COLO668 (cell line): ENCODE measurements at regions not wholly inside any gene's neighbourhood (a gene's known extent, or its start where the extent isn't known, plus 50 kb on each side); places are given as distances from the start of the nearest gene placed in this dataset.

ENCODE experiments used
- DNase-seq: peaks from one replicate; lab custom pipeline; 2025; ENCODE audit not compliant: unreplicated experiment; lab: John Stamatoyannopoulos, UW

DNA sequence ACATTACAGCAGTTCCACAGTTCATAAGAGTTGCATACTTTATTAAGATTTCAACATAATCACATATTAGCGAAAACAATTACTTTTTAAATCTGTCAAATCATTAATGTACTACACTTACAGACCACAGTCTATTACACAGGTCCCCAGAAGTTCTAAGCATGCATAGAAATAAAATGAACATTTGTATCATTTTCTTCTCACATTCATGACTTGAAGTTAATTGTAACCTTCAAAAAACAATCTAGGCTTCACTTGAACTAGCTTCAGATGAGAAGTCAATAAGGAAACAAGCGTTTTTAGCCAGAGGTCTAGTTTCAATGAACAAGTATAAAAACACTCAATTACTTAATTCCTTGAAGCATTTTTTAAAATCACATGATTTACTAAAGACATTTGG is 238.3 kb downstream of the HACE1 start:
- no peak for DNase-seq

DNA sequence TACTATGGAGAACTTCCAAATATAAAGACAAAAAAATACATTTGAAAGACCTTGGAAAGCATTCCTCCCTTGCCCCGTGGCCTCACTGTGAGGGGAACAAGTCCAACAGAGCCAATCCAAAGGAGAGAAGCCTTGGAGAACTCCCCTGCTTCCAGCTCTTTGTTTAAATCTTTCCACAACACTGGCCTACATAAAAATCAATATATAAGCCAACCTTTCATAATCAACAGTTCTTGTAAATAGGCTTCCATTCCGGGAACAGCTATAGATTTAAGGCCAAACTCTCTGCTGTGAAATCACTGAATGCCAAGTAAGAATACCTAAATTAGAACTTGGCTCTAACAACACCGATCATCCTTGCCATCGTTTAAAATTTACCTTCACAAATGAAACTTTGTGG is 242.1 kb downstream of the HACE1 start:
- no peak for DNase-seq

DNA sequence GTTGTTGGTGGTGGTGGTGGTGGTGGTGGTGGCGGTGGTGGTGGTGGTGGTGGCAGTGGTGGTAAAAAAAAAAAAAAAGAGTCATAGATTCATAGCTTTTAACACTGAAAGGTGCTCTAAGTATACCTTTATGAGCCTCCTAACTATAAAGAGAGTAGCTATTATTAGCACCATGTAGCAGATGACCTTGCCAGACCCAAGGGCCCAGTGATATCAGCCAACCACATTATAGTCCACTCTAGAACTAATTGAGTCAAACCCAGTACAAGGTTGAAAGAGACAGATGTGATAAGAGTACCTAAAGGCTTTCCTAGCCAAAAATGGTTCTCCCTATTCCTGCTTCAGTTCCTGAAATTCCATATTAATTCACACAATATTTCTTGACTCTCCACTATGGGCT is 245.3 kb downstream of the HACE1 start:
- no peak for DNase-seq

DNA sequence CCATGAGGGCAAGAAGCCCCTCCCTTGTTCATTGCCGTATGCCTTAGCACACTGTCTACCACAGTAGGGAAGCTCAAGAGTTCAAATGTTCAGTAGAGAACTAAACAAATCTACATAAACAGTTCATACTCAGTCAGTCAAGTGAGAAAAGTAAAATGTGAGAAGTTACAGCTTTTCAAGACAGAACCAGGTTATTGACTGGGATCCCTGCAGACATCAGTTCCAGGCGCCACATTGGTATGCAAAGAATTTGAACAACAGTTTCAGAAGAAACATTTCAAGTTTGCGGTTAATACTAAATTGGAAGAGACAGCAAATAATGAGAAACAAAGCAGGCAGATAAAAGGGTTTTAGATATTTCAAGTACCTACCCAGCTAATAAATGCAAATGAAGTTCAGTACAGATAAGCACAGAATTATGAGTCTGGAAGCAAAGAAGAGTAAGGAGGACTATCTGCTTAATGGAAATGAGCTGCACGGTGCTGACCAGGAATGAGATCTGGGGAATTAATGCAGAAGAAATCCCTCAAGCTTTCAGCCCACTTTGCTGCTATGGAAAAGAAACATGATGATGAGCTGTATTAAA is 246.2 kb downstream of the HACE1 start:
- no peak for DNase-seq

DNA sequence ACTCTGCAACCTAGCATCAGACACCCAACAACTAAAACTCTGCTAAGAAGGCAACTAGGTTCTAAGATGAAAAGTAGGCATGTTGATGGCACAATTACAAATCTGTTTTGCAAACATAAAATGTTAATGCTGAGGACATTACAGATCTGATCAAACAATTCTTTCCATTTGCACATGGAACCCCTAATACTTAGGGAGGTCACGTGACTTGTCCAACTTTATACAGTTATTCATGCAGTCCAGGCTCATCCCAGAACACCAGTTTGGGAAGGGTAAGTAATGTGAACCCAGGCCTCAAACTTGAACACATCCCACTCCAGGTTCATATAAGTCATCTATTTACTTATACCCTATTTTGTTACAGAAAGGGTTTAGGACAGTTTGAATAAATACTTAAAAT is 247.2 kb downstream of the HACE1 start:
- no peak for DNase-seq

DNA sequence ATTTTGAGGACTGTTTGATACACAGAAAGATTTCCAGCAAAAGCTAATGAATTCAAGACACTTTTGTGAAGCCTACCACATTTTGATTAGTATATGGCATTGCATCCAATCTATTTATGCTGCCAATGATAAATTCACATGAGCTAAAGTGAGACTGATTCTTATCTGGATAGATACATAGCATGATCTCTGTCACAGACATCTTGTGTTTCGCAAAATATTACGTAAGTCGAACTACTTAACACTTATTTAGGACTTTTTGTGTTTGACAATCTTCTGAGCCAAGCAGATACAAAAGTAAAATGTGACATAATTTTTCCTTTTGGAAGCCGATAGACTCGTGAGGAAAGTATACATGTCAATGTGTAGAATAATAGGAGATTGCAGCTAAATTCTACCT is 251.6 kb downstream of the HACE1 start:
- DNase-seq, result no peak

DNA sequence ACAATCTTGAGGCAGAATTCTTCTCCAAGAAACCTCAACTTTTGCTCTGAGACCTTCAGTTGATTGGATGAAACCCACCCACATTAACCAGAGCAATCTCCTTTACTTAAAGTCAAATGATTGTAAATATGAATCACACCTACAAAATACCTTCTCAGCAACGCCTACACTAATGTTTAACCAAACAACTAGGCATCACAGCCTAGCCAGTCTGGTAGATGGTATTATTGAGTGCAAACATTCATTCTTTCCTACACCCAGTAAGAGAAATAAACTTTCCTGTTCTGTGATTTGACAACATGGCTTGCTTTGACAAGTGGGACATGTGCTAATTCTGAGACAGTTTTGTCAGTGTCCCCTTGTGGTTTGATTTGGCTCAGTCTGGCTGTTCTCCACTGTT is 252.2 kb downstream of the HACE1 start:
- no peak for DNase-seq

DNA sequence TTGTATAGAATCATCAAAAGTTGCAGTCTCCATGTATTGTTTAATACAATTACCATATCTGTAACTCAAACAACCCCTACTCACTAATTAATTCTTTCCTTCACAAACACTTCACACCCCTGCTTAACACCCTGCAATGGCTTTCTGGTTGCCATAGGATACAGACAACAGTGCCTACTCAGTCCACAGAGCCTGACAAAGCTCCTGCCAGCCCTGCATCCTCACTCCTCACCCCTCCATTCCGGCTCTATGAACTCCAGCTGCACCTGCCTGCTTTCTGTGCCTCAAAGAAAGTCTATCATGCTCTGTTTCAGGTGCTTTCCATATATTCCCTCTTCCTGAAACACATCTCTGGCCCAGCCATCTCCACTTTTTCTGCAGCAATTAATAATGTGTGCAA is 253.4 kb downstream of the HACE1 start:
- DNase-seq, result peak; percentile 54

DNA sequence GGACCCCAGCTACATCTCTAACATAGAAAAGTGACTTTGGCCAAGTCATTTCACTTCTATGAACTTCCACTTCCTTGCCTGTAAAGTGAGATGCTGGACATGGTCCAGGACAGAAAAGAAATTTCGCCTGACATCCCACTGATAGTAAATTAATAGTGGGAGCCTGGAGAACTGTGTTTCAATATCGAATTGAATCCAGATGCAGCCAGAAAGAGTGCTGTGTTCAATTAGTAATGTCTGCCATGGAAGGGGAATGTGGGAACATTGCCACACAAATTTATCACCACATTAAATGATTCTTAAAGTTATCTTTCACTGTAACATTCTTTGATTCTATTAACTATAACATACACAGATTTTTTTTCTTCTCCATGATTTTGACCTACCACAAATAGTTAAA is 255.0 kb downstream of the HACE1 start:
- DNase-seq, result no peak

DNA sequence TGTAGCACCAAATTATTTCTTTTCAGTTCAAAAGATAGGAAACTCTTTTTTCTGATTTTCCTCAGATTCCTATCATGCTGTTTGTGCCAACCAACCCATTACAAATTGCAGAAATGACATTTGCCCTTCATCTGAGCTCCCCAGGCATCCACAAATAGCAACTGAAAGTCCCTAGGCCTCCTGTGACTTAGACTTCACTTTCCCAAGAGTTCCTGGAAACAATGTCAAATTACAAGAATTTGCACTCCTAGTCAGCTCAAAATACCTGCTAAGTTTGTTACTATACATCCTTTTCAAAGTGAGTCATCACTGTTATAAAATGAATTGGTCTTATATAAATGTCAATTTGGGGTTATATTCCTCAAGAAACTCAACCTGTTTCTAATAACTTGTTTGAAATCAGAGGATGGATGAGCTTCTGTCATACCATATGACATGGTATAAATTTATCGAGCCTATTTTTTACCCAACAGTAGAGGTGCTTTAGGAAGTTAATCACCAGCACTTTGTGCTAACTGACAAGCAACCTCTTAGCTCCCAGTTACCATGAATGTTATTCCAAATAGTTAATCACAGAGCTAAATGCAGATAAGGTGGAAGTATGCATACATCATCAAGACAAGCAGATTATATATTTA is 256.5 kb downstream of the HACE1 start:
- no peak for DNase-seq

DNA sequence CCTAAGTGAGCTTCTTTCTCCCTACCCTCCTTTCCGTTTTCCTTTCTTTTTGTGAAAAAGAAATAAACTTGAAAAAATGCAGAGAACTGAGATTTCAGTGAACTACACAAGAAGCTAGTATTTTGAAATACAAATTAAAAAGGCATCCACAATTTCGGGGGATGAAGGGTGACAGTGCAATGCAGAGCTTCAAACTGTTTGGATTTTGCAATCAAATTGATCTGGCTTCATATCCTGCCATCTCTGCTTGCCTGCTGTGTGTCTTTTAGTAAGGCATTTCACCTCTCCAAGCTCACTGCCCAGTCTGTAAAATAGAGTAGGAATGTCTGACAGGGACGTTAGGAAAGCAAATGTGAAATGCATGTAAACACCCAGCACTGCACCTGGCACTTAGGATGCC is 258.0 kb downstream of the HACE1 start:
- DNase-seq, result no peak

DNA sequence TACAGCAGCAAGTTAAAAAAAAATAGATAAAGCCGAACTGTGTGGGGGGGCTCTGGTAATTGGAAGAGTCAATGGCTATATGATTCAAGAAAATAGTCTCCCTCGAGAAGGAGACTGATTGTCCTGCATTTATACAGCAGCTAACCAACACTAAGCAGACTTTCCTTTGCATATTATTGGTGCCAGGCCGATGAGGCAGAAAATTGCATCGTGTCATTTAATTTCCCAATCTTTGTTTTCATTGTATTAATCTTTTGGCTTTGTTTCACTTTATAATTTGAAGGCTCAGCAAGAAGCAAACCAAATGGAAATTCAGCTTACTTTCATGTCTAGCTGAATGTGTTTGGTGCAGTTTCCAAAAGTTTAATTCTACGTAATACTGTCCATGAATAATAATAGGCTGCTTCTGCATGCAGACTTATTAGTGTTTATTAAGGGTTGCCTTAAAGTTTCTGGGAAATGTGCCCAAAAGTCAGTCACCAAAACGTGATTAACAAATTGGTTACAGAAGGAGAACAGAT is 258.5 kb downstream of the HACE1 start:
- no peak for DNase-seq

DNA sequence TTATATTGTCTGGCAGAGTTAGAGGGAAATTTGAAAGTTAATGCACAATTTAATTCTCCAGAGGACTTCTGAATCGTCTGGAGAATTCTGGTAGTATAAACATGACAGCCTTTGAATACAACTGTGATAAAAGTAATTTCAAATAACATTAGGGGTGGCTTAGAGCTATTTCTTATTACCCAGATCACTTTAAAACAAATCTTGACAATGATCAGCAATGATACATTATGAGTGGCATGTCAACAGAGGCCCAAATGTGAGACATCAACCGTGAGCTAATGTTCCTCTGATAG is 259.1 kb downstream of the HACE1 start:
- no peak for DNase-seq

DNA sequence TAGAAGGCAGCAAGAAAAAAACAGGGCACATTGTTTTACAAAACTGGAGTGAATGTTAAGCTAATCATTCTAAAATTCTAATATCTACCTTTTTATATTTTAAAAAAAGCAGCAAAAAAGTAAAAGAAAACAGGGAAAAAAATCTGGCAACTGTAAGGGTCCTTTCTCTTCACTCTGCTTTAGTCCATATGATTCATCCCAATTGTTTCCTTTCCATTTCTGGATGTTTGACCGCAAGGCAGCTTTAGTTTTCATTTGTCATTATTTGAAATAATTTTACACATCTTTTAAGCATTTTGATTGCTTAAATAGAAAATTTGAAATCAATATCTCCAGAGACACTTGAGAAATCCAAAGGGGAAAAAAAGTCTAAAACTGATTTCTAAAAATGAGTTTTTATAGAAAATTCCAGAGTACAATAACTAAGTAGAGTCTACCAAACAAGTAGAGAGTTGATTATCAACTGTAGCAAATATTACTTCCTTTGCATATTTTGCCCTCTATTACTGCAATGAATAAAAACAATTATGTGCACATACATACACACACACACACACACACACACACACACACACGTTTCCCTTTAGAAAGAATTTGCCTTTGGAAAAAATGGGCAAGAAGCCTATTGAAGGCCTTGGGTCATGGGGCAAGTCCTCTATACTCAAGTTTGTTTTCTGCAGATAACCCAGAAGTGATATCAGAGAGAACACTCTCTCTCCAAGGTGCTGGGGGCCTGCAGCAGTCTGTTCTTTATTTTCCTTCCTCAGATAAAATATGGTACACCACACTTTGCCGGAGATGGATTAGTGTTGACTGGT is 259.7 kb downstream of the HACE1 start:
- no peak for DNase-seq

DNA sequence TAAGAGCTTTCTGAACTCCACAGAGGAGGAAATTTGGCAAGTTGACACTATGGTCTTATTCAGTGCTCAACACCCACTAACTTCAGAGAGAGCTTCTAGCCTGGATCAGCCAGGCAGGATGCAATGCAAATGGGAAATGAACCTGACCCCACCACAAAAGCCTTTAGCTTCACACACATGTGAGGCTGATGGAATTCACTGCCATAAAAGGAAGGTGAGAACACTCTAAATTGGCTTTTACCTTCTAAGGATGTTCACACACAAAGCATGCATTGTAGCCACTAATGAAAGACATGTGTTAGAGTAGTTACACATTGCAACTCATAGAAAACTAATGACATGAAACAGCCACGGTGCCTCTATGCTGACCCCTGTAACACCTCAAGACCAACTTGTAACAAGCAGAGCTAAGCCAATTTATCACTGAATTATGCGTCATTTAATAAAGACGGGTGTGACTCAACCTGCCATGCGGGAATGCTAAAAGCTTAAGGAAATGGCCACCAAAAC is 262.1 kb downstream of the HACE1 start:
- no peak for DNase-seq

DNA sequence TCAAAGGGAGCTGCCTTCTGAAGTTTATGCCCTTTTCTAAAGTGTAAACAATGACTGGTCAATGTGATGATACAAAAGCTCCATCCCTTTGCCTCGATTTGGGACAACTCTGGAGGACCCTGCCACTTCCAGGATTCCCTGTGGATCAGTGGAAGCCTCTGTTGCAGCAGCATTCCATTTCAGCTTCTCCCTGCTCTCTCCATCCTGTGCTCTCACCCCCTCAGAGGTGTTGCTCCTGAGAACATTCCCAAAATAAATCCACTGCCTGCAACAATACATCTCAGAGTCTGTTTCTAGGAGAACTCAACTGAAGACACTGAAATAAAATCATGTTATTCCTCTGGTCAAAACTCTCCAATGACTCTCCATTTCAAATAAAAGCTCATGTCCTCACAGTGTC is 263.6 kb downstream of the HACE1 start:
- no peak for DNase-seq

DNA sequence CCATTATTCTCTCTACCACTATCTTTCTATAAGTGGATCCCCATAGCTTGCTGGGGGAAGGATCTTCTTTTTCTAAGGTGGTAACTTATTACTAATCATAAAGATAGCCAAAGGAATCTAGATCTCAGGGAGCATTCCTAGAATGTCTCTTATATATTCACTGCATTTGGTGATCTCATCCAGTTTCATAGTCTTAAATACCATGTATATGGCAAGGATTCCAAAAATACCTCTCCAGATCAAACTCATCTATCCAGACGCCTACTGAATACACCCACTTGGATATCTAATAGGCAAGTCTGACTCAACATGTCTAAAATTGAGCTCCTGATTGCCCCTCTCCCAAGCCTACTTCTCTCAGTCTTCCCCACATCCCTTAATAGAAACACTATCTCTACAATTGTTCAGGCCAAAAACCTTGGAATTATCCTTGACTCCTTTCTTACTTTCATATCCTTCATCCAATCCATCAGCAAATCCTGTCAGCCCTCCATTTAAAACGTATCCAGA is 264.4 kb downstream of the HACE1 start:
- DNase-seq, result no peak

DNA sequence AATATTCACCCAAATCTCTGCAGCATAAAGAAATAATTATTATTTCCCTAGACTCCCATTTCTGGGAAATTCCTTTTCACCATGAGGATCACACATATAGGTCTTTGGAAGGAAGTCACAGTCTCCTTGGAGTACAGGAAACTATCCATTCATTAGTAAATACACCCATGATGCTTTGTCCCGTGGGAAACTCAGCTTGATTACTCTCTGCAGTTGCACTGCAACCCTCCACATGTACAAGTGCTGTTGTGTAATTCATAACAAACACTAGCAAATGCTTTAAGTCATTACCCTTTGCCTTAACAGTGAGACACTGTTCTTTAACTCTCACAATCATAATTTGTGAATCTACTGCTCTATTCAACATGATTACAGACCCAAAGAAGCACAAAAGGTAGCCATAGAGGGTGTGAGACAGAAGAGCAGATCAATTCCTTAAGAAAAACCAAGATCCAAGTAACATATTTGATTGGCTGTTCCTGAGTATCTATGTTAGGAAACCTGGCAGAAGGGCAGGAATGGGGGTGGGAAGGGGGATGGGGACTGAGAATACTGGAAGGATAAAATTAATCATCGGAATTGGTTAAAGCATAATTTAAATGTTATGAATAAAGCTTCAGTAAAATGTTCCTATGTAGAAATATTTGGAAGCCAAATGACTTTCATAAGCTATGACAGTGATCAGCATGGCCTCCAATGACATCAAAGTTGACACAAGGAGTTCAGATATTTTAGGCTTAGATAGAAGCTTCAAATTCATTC is 268.0 kb downstream of the HACE1 start:
- no peak for DNase-seq

DNA sequence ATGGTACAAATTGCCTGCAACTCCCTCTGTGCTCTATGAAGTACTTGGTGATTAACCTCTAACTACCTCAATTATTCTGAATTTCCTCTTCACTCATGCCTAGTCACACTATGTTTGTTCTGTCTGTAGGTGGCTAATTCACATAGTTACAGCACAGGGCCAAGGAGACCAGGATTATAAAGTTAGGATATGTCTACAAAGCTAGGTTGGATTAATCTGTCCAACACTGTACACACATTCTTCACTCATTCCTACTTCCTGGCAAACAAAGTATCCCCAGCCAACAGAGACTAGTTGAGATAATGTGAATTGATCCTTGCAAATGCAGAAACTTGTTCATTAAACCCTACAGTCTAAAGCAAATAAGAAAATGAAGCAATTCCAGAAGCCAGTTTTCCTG is 269.8 kb downstream of the HACE1 start:
- no peak for DNase-seq

DNA sequence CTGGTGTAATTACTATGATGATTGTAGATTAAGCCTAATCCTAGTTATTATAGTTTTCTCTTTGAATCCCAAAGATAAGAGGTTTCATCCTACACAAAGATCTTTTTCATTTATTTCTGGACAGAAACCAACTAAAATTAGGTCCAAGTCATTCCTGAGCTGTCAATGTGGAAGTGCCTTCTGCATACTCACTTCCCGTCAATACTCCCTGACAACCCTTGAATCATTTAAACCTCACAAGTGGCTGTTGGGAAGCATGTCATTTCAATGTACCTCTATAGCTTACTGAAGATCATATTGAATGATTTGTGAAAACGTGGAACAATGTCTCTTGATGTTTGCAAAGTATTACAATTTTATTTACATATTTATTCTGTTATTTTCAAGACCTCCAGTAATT is 274.1 kb downstream of the HACE1 start:
- DNase-seq, result no peak

DNA sequence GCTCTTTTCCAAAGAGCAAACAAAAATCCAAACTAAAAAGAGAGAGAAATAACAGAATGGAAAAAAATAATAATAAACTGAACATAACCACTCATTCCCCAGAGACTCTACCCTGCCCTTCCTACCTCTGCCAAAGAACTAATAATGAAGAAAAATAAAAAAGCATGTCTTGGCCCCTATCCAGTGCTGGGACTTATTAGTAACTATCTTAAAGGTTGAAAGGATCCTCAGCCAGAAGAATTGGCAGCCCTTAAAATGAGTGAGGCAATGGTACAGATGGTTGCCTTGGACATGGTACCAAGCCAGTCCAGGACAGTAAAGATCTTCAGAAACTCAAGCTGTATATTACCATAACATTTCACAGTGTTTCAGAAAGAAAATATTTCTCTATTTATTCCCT is 279.3 kb downstream of the HACE1 start:
- no peak for DNase-seq
